SH-SY5Y (cell line): ENCODE measurements at regions not wholly inside any gene's neighbourhood (a gene's known extent, or its start where the extent isn't known, plus 50 kb on each side); places are given as distances from the start of the nearest gene placed in this dataset.

Experiments used
- GATA2 ChIP-seq: IDR thresholded peaks from 2 replicates; pipeline ENCODE4 v1.6.1; 2011; ENCODE audit warnings: mild to moderate bottlenecking, low read depth, low read length
- GATA3 ChIP-seq: IDR thresholded peaks from 2 replicates; pipeline ENCODE4 v1.6.1; 2011; ENCODE audit warnings: low read depth, mild to moderate bottlenecking, low read length, moderate library complexity

- TF ChIP-seq GATA2 (no peak), GATA3 (no peak)
Measured at GRCh38 chr4:96736352-96736889, 896.5 kb downstream of the PDHA2 start.
